Thyroid gland (tissue), 4 donors: ENCODE measurements at regions not wholly inside any gene's neighbourhood (a gene's known extent, or its start where the extent isn't known, plus 50 kb on each side); places are given as distances from the start of the nearest gene placed in this dataset.

Experiments used
- CTCF ChIP-seq, 6 experiments: fragments of 200-600 bp in 3 of 6; fragments of 450-650 bp in 3 of 6; sonication (generic) in 3 of 6; IDR thresholded peaks; one replicate each; pipeline ENCODE4 v1.5.1; 2016 to 2019; ENCODE audit warnings: antibody characterized with exemption in 6 of 6, mild to moderate bottlenecking in 2 of 6, inconsistent platforms in 1 of 6, moderate library complexity in 1 of 6
- POLR2A ChIP-seq, 2 donors: fragments of 450-650 bp; IDR thresholded peaks; one replicate each; pipeline ENCODE4 v1.6.1; 2017; ENCODE audit warnings: antibody characterized with exemption in 2 of 2, mild to moderate bottlenecking in 2 of 2, moderate library complexity in 1 of 2

- TF ChIP-seq CTCF (IDR thresholded peaks at IDR 0.05) (no peak), POLR2A (IDR thresholded peaks at IDR 0.05) (no peak)
Observed at GRCh38 chr5:8751971-8752370, 793.9 kb downstream of the SEMA5A start.
